ENCODE measurements at regions not wholly inside any gene's neighbourhood (a gene's known extent, or its start where the extent isn't known, plus 50 kb on each side); places are given as distances from the start of the nearest gene placed in this dataset.
"Not testable (repeated sequence)": the region's sequence is repeated elsewhere in the genome, so short reads cannot be mapped to it uniquely, and the experiment has no call there.

GRCh38 chr12:126268222-126268621, 1203.0 kb downstream of the AACS start:
- no peak overlapping the region for H3K4me3 ChIP-seq (ENCODE audit: low read depth, low read length)
- TF ChIP-seq CTCF (IDR thresholded peaks at IDR 0.05; ENCODE audit: borderline replicate concordance, insufficient read depth, low read depth, low read length), result no peak

GRCh38 chr12:126271159-126271558, 1205.9 kb downstream of the AACS start:
- no peak overlapping the region for H3K4me3 ChIP-seq (ENCODE audit: low read depth, low read length)
- TF ChIP-seq CTCF (IDR thresholded peaks at IDR 0.05; ENCODE audit: borderline replicate concordance, insufficient read depth, low read depth, low read length), result no peak

GRCh38 chr12:126282691-126283090, 1217.5 kb downstream of the AACS start:
- H3K4me3 ChIP-seq (ENCODE audit: low read depth, low read length), result no peak overlapping the region
- TF ChIP-seq CTCF (IDR thresholded peaks at IDR 0.05; ENCODE audit: borderline replicate concordance, insufficient read depth, low read depth, low read length), result no peak

- H3K4me3 ChIP-seq (ENCODE audit: low read depth, low read length), result no peak overlapping the region
- no peak for TF ChIP-seq CTCF (IDR thresholded peaks at IDR 0.05; ENCODE audit: borderline replicate concordance, insufficient read depth, low read depth, low read length)
These were observed 1221.0 kb downstream of the AACS start for GRCh38 chr12:126286203-126286602.

GRCh38 chr12:126290456-126290855, 1225.2 kb downstream of the AACS start:
- no peak for TF ChIP-seq CTCF (IDR thresholded peaks at IDR 0.05; ENCODE audit: borderline replicate concordance, insufficient read depth, low read depth, low read length)
- no peak overlapping the region for H3K4me3 ChIP-seq (ENCODE audit: low read depth, low read length)

- H3K4me3 ChIP-seq (ENCODE audit: low read depth, low read length), result not testable (repeated sequence)
These were observed 1226.8 kb downstream of the AACS start for GRCh38 chr12:126291987-126292386.

GRCh38 chr12:126295652-126296051, 1230.4 kb downstream of the AACS start:
- no peak overlapping the region for H3K4me3 ChIP-seq (ENCODE audit: low read depth, low read length)
- no peak for TF ChIP-seq CTCF (IDR thresholded peaks at IDR 0.05; ENCODE audit: borderline replicate concordance, insufficient read depth, low read depth, low read length)

GRCh38 chr12:126309278-126309677, 1244.0 kb downstream of the AACS start:
- no peak overlapping the region for H3K4me3 ChIP-seq (ENCODE audit: low read depth, low read length)
- no peak for TF ChIP-seq CTCF (IDR thresholded peaks at IDR 0.05; ENCODE audit: borderline replicate concordance, insufficient read depth, low read depth, low read length)

All from GM12875 (cell line).